Kidney (tissue), 13 donors: ENCODE measurements at regions not wholly inside any gene's neighbourhood (a gene's known extent, or its start where the extent isn't known, plus 50 kb on each side); places are given as distances from the start of the nearest gene placed in this dataset.

Experiments
- DNase-seq, 5 donors: peaks; one replicate each; pipeline ENCODE4 v3.0.0-alpha.2; 2013 to 2020
- FAIRE-seq: peaks from 2 replicates; lab custom pipeline; 2012; peaks lifted over from hg19 to GRCh38; lab: Jason Lieb, UNC
- H3K27ac ChIP-seq, 2 donors: one replicate each; pipeline ENCODE4 v1.7.0; 2013; ENCODE audit warnings: low read depth in 2 of 2, low read length in 2 of 2, inconsistent platforms in 1 of 2
- H3K27me3 ChIP-seq: one replicate; pipeline ENCODE4 v1.7.1; 2013; ENCODE audit warnings: low read length, inconsistent platforms; ENCODE audit not compliant: control insufficient read depth, insufficient read depth
- H3K36me3 ChIP-seq, 3 donors: one replicate each; pipeline versions ENCODE4 v1.7.0 to v1.7.1; 2013; ENCODE audit warnings: low read length in 3 of 3, control low read depth in 1 of 3, inconsistent platforms in 1 of 3; ENCODE audit not compliant: insufficient read depth in 3 of 3, control insufficient read depth in 2 of 3
- H3K4me1 ChIP-seq, 3 donors: one replicate each; pipeline versions ENCODE4 v1.7.0 to v1.7.1; 2013; ENCODE audit warnings: low read length in 3 of 3, inconsistent platforms in 1 of 3, low read depth in 1 of 3; ENCODE audit not compliant: control insufficient read depth in 2 of 3, insufficient read depth in 2 of 3
- H3K4me3 ChIP-seq, 3 donors: one replicate each; pipeline versions ENCODE4 v1.7.0 to v1.8.1; 2013; ENCODE audit warnings: low read length in 3 of 3, control low read depth in 1 of 3, inconsistent platforms in 1 of 3
- H3K9ac ChIP-seq, 3 donors: one replicate each; pipeline versions ENCODE4 v1.7.0 to v1.7.1; 2013; ENCODE audit warnings: low read length in 3 of 3, control low read depth in 1 of 3, inconsistent platforms in 1 of 3
- H3K9me3 ChIP-seq, 3 donors: one replicate each; pipeline versions ENCODE4 v1.7.0 to v1.7.1; 2013; ENCODE audit warnings: low read length in 3 of 3, control low read depth in 1 of 3, inconsistent platforms in 1 of 3; ENCODE audit not compliant: control insufficient read depth in 2 of 3, insufficient read depth in 1 of 3
- intact Hi-C: fragments of 100-400 bp; cut with DNase I; formaldehyde crosslinking; loops from one replicate; pipeline ENCODE4 v1.11.1; 2022
- TF ChIP-seq, protein P1 (sequence below): IDR thresholded peaks from 3 replicates; pipeline ENCODE4 v1.5.1; 2012; ENCODE audit warnings: mild to moderate bottlenecking, moderate library complexity, borderline replicate concordance; ENCODE audit not compliant: insufficient read depth; ENCODE audit errors: extremely low read depth
- donor health status: control.
- donor health status: control.
- donor health status: control.
- donor health status: control.
- donor health status: control.
- donor health status: DM: yes; HTN: yes; CAD: no.
- donor health status: Normal renal cell carcinoma (clear cell type).

DNA sequence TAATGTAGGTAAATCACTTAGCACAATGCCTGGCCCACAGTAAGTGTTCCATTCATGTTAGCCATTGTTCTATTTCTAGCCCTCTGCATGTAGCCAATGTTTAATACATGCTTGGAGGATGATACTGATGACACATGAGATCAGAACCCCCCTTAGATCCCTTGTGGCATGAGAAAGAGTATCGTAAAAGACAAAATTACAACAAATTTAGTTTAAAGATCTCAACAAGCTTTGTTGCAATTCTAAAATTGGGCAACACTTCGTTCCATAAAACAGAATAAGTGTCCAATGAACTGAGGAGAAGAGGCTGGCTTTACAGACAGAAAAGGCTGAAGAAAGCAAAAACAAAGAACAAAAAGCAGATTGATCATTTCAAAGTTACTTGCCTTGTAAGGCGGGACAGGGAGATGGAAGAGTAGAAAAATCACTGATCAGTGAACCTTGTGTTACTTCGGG, 148.7 kb upstream of the SLC1A4 start:
- Histone ChIP-seq H3K36me3 (no peaks in the 10 kb centered on the region), H3K27me3 (no peaks in the 10 kb centered on the region), H3K4me3 (no peak overlapping the region), H3K4me1 (no peaks in the 10 kb centered on the region), H3K9ac (no peak overlapping the region), H3K27ac (no peak overlapping the region), H3K9me3 (no peaks in the 10 kb centered on the region)
- DNase-seq (no peak), FAIRE-seq (no peak)
- intact Hi-C loops: no loop called here
- TF ChIP-seq, protein P1, sequence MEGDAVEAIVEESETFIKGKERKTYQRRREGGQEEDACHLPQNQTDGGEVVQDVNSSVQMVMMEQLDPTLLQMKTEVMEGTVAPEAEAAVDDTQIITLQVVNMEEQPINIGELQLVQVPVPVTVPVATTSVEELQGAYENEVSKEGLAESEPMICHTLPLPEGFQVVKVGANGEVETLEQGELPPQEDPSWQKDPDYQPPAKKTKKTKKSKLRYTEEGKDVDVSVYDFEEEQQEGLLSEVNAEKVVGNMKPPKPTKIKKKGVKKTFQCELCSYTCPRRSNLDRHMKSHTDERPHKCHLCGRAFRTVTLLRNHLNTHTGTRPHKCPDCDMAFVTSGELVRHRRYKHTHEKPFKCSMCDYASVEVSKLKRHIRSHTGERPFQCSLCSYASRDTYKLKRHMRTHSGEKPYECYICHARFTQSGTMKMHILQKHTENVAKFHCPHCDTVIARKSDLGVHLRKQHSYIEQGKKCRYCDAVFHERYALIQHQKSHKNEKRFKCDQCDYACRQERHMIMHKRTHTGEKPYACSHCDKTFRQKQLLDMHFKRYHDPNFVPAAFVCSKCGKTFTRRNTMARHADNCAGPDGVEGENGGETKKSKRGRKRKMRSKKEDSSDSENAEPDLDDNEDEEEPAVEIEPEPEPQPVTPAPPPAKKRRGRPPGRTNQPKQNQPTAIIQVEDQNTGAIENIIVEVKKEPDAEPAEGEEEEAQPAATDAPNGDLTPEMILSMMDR: no peak

DNA sequence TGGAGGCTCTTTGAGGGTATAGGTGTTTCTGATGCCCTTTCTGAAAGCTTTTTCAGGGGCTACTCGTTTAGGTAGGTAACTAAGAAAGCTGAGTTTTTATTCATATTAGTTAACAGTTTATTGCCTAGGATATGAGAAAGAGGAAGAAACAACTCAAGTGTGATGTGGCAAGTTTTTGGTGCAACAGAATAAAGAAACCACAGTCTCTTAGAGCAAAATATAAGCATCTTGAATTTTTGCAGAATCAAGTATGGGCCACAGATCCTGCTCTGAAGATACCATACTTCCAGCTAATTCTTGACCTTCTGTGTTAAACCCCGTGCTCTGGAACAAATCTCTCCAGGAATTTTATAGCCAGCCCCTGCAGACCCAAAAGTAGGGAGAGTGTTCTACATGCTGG, 147.7 kb upstream of the SLC1A4 start:
- Histone ChIP-seq H3K9ac (no peak overlapping the region), H3K4me1 (no peaks in the 10 kb centered on the region), H3K27me3 (no peaks in the 10 kb centered on the region), H3K9me3 (no peaks in the 10 kb centered on the region), H3K27ac (no peak overlapping the region), H3K36me3 (no peaks in the 10 kb centered on the region), H3K4me3 (no peak overlapping the region)
- no peak for DNase-seq
- no peak for FAIRE-seq
- intact Hi-C loops: no loop called here
- TF ChIP-seq, protein P1: no peak

DNA sequence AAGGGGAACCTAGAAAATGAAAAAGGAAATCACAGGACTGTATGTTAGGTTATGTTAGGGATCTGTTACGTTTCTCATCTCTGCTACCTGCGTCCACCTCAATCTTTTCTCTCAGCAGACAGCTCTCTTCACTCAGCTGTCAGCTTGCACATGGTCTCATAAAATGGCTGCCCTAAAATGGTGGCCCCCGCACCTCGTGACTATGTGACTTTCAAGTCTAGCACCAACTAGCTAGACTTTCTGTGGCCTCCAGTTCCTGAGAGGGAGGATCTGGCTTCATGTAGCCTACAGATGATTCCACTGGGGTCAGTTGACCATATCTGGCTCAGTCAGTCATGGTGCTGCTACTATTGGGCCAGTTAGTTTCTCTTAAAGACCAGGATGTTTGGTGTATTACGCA, 147.2 kb upstream of the SLC1A4 start:
- TF ChIP-seq, protein P1: no peak
- no peak overlapping the region for H3K9ac ChIP-seq
- intact Hi-C loops: no loop called here
- no peak overlapping the region for H3K27ac ChIP-seq
- no peaks in the 10 kb centered on the region for H3K4me1 ChIP-seq
- H3K36me3 ChIP-seq: no peaks in the 10 kb centered on the region
- FAIRE-seq (no peak), DNase-seq (no peak)
- no peaks in the 10 kb centered on the region for H3K9me3 ChIP-seq
- no peaks in the 10 kb centered on the region for H3K27me3 ChIP-seq
- no peak overlapping the region for H3K4me3 ChIP-seq

DNA sequence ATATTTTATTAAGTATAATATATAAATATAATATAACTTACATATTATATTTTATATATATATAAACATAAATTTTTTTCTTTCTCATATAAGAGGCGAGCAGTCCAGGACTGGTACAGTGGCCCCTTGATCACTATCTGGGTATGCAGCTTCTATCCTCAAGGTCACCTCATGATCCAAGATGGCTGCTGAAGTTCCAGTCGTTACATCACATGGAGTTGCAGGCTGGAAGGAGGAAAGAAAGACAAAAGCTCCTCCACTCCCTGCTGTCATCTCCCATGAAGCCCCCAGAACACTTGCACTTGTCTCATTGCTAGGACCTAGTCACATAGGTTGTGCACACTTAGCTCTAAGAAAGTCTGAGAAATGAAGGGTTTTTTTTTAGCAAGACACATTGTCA, 145.1 kb upstream of the SLC1A4 start:
- DNase-seq (no peak), FAIRE-seq (no peak)
- Histone ChIP-seq H3K9ac (no peak overlapping the region), H3K9me3 (no peaks in the 10 kb centered on the region), H3K27me3 (no peaks in the 10 kb centered on the region), H3K27ac (no peak overlapping the region), H3K36me3 (no peaks in the 10 kb centered on the region), H3K4me1 (no peaks in the 10 kb centered on the region), H3K4me3 (no peak overlapping the region)
- intact Hi-C loops: no loop called here
- TF ChIP-seq, protein P1: no peak
